Motor neuron (in vitro differentiated cells): ENCODE measurements at regions not wholly inside any gene's neighbourhood (a gene's known extent, or its start where the extent isn't known, plus 50 kb on each side); places are given as distances from the start of the nearest gene placed in this dataset.

Source experiments
- ATAC-seq, 8 experiments: fragments of 200-7000 bp; cut with Tn5 transposase; replicated peaks in 6 of 8; 2 replicates each; pipeline ENCODE4 v1.8.0; 2021; ENCODE audit warnings: mild to moderate bottlenecking in 8 of 8, moderate library complexity in 8 of 8
- H3K27ac ChIP-seq, 2 donors: fragments of 250-450 bp; sonication (Bioruptor Pico); 2 replicates each; pipeline ENCODE4 v1.9.0; 2021; ENCODE audit warnings: antibody characterized with exemption in 2 of 2, mild to moderate bottlenecking in 2 of 2, moderate library complexity in 1 of 2
- H3K4me1 ChIP-seq, 2 donors: fragments of 250-450 bp; sonication (Bioruptor Pico); replicated peaks in 1 of 2; 2 replicates each; pipeline ENCODE4 v1.6.1; 2021; ENCODE audit warnings: antibody characterized with exemption in 2 of 2, mild to moderate bottlenecking in 2 of 2, moderate library complexity in 1 of 2
- H3K4me3 ChIP-seq, 5 donors: fragments of 250-450 bp; sonication (Bioruptor Pico); 2 replicates each; pipeline ENCODE4 v1.9.0; 2021; ENCODE audit warnings: antibody characterized with exemption in 5 of 5, mild to moderate bottlenecking in 5 of 5, moderate library complexity in 4 of 5
- WGBS, 10 experiments: fragments of 450-650 bp; shearing (Covaris generic); methylation state at CpG; one replicate each; pipeline ENCODE4 v1.0.0; 2022; 5-methylcytosine and 5-hydroxymethylcytosine counted together
- in situ Hi-C, 9 experiments: fragments of 400-800 bp; cut with MboI; loops; one replicate each; pipeline ENCODE4 v1.15.0; 2021; ENCODE audit warnings: low sequenced_read_pairs in 9 of 9, low pct_unique_long_range_greater_than_20kb in 2 of 9; ENCODE audit not compliant: unreplicated experiment in 9 of 9

- H3K4me3 ChIP-seq, result no peak overlapping the region
- H3K4me1 ChIP-seq, result no peaks in the 10 kb centered on the region
- in situ Hi-C loops, result no loop called here
- 54 to 100% (median 86%) methylated on average over 1 to 3 of the region's 4 CpGs; no CpG with 5 or more reads in 1 of the 10 experiments for WGBS, 10 experiments
- ATAC-seq, result no peak
- H3K27ac ChIP-seq, result no peak overlapping the region
These were observed 599.6 kb upstream of the GRAMD2B start for GRCh38 chr5:125823572-125823971.

- no peaks in the 10 kb centered on the region for H3K4me1 ChIP-seq
- no peak overlapping the region for H3K27ac ChIP-seq
- no peak overlapping the region for H3K4me3 ChIP-seq
- in situ Hi-C loops, result no loop called here
- ATAC-seq, result no peak
These were observed 597.0 kb upstream of the GRAMD2B start for GRCh38 chr5:125826214-125826613.

DNA sequence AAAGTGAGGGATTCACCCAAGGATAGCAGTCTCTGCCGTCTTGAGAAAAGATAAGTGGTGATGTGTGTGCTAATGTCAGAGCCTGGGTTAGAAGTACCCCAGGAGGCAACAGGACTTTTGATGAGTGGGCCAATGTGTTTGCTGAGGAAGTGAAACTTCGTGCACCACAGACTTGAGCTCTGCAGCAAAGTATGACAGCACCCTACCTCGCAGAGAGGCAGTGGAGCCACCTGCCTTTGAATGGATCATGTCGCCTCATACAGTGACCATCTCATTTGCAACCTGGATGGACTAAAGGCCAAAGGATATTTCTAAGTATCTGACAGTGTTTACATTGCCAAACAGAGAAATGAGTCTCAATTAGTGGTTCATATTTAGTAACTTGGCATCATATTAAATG is 593.9 kb upstream of the GRAMD2B start:
- Histone ChIP-seq H3K4me3 (no peak overlapping the region), H3K4me1 (peaks cover 7 to 16% of the 10 kb centered on the region in 2 donors), H3K27ac (no peak overlapping the region)
- in situ Hi-C loops, result no loop called here
- ATAC-seq, result no peak
- WGBS, 10 experiments, result 57 to 100% (median 93%) methylated on average over 1 to 3 of the region's 4 CpGs; no CpG with 5 or more reads in 4 of the 10 experiments

DNA sequence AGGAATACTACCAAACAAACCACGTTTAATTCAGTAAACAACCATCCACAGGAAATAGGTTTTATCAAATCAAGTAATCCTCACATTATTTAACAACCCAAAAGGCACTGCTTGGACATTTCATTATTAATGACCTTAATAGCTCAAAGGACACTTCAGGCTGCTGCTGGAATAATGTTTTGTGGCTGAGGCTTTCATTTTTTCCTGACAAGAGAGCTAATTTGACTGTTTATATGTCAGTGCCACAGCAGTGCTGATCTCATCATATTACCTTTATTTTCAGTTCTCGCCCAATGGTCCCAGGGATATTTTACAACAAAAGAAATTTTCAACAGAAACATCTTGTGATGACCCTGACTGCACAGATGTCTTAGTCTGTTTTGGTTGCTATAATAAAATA is 589.8 kb upstream of the GRAMD2B start:
- ATAC-seq, result peak in 5 of 8 experiments; percentile 59 to 88 (median 82)
- in situ Hi-C loops, result no loop called here
- Histone ChIP-seq H3K4me3 (no peak overlapping the region), H3K4me1 (peaks cover 23 to 44% of the 10 kb centered on the region in 2 donors), H3K27ac (no peak overlapping the region)
- 0 to 100% (median 70%) methylated on average over 1 to 2 of the region's 2 CpGs; no CpG with 5 or more reads in 1 of the 10 experiments for WGBS, 10 experiments

DNA sequence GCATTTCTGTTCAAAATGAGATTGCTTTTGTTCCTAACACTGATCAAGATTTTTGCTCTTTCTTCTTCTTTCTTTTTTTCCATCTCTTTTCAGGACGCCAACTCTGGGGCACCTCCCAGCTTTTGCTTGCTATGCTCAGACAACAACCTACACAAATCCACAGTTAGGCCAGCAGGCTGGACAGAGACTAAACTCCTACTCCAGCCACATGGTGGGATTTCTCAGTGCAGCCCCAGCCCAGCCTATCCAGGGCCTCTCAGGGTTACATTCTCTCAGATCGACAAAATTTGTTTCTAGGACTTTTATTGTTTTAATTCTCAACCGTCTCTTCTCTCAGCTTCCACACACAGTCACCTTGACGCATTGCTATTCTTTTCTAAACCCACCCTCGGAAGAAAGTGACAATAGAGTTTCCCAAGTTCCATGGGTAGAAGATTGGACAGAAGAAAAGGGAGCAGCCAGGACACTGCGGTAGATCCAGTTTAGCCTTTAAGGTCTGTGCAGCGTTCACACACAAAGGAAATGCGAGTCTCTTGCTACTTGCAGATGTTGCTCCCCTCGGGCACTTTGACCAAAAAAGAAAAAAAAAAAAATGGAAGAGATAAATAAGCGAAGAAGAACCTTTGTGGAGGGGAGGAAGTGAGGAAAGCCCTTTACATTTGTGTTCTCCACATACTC is 588.6 kb upstream of the GRAMD2B start:
- no peak overlapping the region for H3K4me3 ChIP-seq
- H3K4me1 ChIP-seq, result peaks cover 23 to 44% of the 10 kb centered on the region in 2 donors
- in situ Hi-C loops, result no loop called here
- ATAC-seq, result peak in 2 of 8 experiments; percentile 36 to 41
- WGBS, 10 experiments, result 19 to 97% (median 59%) methylated on average over 2 to 10 of the region's 10 CpGs
- H3K27ac ChIP-seq, result no peak overlapping the region

- no peak overlapping the region for H3K4me3 ChIP-seq
- in situ Hi-C loops, result no loop called here
- peak in 6 of 8 experiments; percentile 35 to 90 (median 77) for ATAC-seq
These were observed 587.7 kb upstream of the GRAMD2B start for GRCh38 chr5:125835293-125836172.

GRCh38 chr5:125836256-125836655 is 587.0 kb upstream of the GRAMD2B start:
- H3K4me3 ChIP-seq, result no peak overlapping the region
- WGBS, 10 experiments, result 0 to 100% (median 67%) methylated on average over 1 to 2 of the region's 2 CpGs; no CpG with 5 or more reads in 1 of the 10 experiments
- ATAC-seq, result no peak
- peaks cover 23 to 44% of the 10 kb centered on the region in 2 donors for H3K4me1 ChIP-seq
- in situ Hi-C loops, result no loop called here
- H3K27ac ChIP-seq, result no peak overlapping the region

More at GRCh38 chr5:125835293-125836172, 587.7 kb upstream of the GRAMD2B start:
- 19 to 81% (median 54%) methylated on average over 3 to 11 of the region's 11 CpGs for WGBS, 10 experiments
- peaks cover 23 to 44% of the 10 kb centered on the region in 2 donors for H3K4me1 ChIP-seq
- no peak overlapping the region for H3K27ac ChIP-seq

GRCh38 chr5:125837866-125838265 is 585.3 kb upstream of the GRAMD2B start:
- Histone ChIP-seq H3K4me3 (no peak overlapping the region), H3K4me1 (peaks cover 23 to 42% of the 10 kb centered on the region in 2 donors), H3K27ac (no peak overlapping the region)
- 29 to 100% (median 72%) methylated on average over 1 to 3 of the region's 3 CpGs; no CpG with 5 or more reads in 1 of the 10 experiments for WGBS, 10 experiments
- ATAC-seq, result peak in 2 of 8 experiments; percentile 44 to 55
- in situ Hi-C loops, result no loop called here

- Histone ChIP-seq H3K4me1 (peaks cover 5 to 9% of the 10 kb centered on the region in 2 donors), H3K4me3 (no peak overlapping the region), H3K27ac (no peak overlapping the region)
- in situ Hi-C loops, result no loop called here
- WGBS, 10 experiments, result 14 to 88% (median 55%) methylated on average over 1 to 2 of the region's 2 CpGs; no CpG with 5 or more reads in 3 of the 10 experiments
- no peak for ATAC-seq
These were observed 575.6 kb upstream of the GRAMD2B start for GRCh38 chr5:125847561-125847960.

- ATAC-seq, result peak in 1 of 8 experiments; percentile 23
- Histone ChIP-seq H3K27ac (no peak overlapping the region), H3K4me1 (peaks cover 5 to 9% of the 10 kb centered on the region in 2 donors), H3K4me3 (no peak overlapping the region)
- 0 to 83% (median 59%) methylated on average over 1 to 2 of the region's 2 CpGs; no CpG with 5 or more reads in 2 of the 10 experiments for WGBS, 10 experiments
- in situ Hi-C loops, result no loop called here
These were observed 574.5 kb upstream of the GRAMD2B start for GRCh38 chr5:125848751-125849150.

GRCh38 chr5:125856949-125857348 is 566.3 kb upstream of the GRAMD2B start:
- no peak overlapping the region for H3K4me3 ChIP-seq
- in situ Hi-C loops, result no loop called here
- no peak overlapping the region for H3K27ac ChIP-seq
- H3K4me1 ChIP-seq, result no peaks in the 10 kb centered on the region
- WGBS, 10 experiments, result 21 to 59% (median 41%) methylated on average over 2 to 3 of the region's 3 CpGs; no CpG with 5 or more reads in 1 of the 10 experiments
- no peak for ATAC-seq

- H3K27ac ChIP-seq, result no peak overlapping the region
- 80 to 100% (median 93%) methylated on average over 1 to 2 of the region's 2 CpGs; no CpG with 5 or more reads in 1 of the 10 experiments for WGBS, 10 experiments
- peaks cover 4 to 16% of the 10 kb centered on the region in 2 donors for H3K4me1 ChIP-seq
- ATAC-seq, result no peak
- no peak overlapping the region for H3K4me3 ChIP-seq
- in situ Hi-C loops, result no loop called here
These were observed 559.6 kb upstream of the GRAMD2B start for GRCh38 chr5:125863579-125863978.

DNA sequence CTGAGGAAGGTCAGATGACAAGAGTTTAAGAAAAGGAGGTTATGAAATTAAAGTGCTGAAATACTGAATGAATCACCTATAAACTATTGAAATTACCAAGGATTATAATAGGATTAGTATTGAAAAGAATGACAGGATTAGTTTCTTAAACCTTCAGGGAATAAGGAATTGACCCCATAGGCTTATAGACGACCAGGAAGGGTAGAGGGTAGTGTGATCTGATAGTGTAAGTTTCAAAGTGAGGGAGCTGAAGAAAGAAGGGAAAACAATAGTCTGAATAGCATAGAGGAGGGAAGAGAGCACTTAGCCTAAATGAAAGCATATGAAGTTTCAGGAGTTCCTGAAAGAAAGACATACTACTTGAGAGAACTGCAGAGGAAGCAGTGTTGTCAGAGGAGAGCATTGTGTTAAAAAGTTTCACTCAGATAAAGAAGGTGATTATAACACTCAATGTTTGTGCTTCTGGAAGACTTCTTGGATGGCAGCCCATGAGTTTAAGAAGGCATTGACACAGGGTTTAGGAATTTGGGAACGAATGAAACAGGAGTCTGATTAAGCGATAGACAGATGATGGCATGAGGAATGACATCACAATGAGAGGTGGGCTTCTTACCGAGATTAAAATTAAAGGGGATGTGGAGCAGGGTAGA is 557.9 kb upstream of the GRAMD2B start:
- Histone ChIP-seq H3K4me1 (peaks cover 11 to 30% of the 10 kb centered on the region in 2 donors), H3K27ac (no peak overlapping the region), H3K4me3 (no peak overlapping the region)
- 0 to 88% (median 39%) methylated on average over 1 to 4 of the region's 4 CpGs; no CpG with 5 or more reads in 1 of the 10 experiments for WGBS, 10 experiments
- in situ Hi-C loops, result no loop called here
- ATAC-seq, result no peak
